ENCODE measurements at regions not wholly inside any gene's neighbourhood (a gene's known extent, or its start where the extent isn't known, plus 50 kb on each side); places are given as distances from the start of the nearest gene placed in this dataset.
A peak's percentile ranks its signal among the peaks of the same experiment; 100 is the strongest.

- TF ChIP-seq CBX3 (IDR thresholded peaks at IDR 0.05; ENCODE audit: low read depth) (no peak), EZH2 (IDR thresholded peaks at IDR 0.05) (no peak), EZH2phosphoT487 (IDR thresholded peaks at IDR 0.05; ENCODE audit: borderline replicate concordance) (no peak), TCF7L2 (IDR thresholded peaks at IDR 0.05; ENCODE audit: borderline replicate concordance, extremely low read depth, insufficient read depth, insufficient read length) (no peak), ZNF274 (IDR thresholded peaks at IDR 0.05; ENCODE audit: low read depth, low read length) (no peak)
These were observed 303.3 kb upstream of the FGF16 start (continued) for GRCh38 chrX:77143907-77144306.

GRCh38 chrX:77160301-77160700 lies 286.9 kb upstream of the FGF16 start:
- RAD21 ChIA-PET (ENCODE audit: low non-redundant PET in 1 of 2, low total read pairs in 2 of 2, uncharacterized antibody in 2 of 2, unreplicated experiment in 2 of 2) = no interaction called here
- CTCF ChIA-PET = no interaction called here
- intact Hi-C loops (cut with micrococcal nuclease) = loop anchor here (5.0 kb wide), 2 partner anchors 437 to 867 kb away; no protein-coding TSS in a partner anchor
- H3K9me2 ChIP-seq (ENCODE audit: insufficient read depth) = no peaks in the 10 kb centered on the region
- H3K4me2 ChIP-seq (ENCODE audit: low read length) = no peak overlapping the region
- H3K9ac ChIP-seq (ENCODE audit: low read length) = no peak overlapping the region
- no peaks in the 10 kb centered on the region for H3K27me3 ChIP-seq (ENCODE audit: insufficient read depth, low read length)
- POLR2A ChIA-PET = no interaction called here
- no peak overlapping the region for H2AFZ ChIP-seq (ENCODE audit: low read depth, low read length, poor library complexity, severe bottlenecking)
- H3K4me3 ChIP-seq (replicated peaks in 1 of 2; ENCODE audit: low read depth in 1 of 2, low read length in 2 of 2) = no peak overlapping the region
- no peak overlapping the region for H3K27ac ChIP-seq (ENCODE audit: low read depth, low read length)
- DNase-seq (ENCODE audit: low read depth, low spot score) (no peak), ATAC-seq (peak; percentile 76)
- H4K20me1 ChIP-seq (ENCODE audit: insufficient read depth) = no peaks in the 10 kb centered on the region
- peak in 2 of 3 experiments; percentile 59 to 60; a peak in 4 of 6 replicates for TF ChIP-seq CTCF (IDR thresholded peaks at IDR 0.05 in 2 of 3, conservative IDR thresholded peaks at IDR 0.05 in 1 of 3; ENCODE audit: borderline replicate concordance in 1 of 3, insufficient read depth in 1 of 3, low read depth in 2 of 3, low read length in 2 of 3)
- TF ChIP-seq JUND (IDR thresholded peaks at IDR 0.05) = no peak
- TF ChIP-seq RAD21 (IDR thresholded peaks at IDR 0.05; ENCODE audit: low read depth) = peak; percentile 33
- TF ChIP-seq YY1 (IDR thresholded peaks at IDR 0.05; ENCODE audit: extremely low read depth, insufficient replicate concordance, low read depth, low read length) = no peak
- H3K79me2 ChIP-seq (ENCODE audit: insufficient read depth, low read length) = no peaks in the 10 kb centered on the region
- no peaks in the 10 kb centered on the region for H3K36me3 ChIP-seq (ENCODE audit: control insufficient read depth in 1 of 2, insufficient read depth in 2 of 2, low read length in 2 of 2)
- BruUV-seq (replicated peaks) = no TSS peak
- H3K9me3 ChIP-seq (ENCODE audit: control insufficient read depth in 1 of 2, insufficient read depth in 1 of 2, low read depth in 1 of 2, low read length in 2 of 2) = no peaks in the 10 kb centered on the region
- no peaks in the 10 kb centered on the region for H3K4me1 ChIP-seq (ENCODE audit: control insufficient read depth in 1 of 2, insufficient read depth in 2 of 2, low read length in 2 of 2)
